Kidney (tissue), 13 donors: ENCODE measurements at regions not wholly inside any gene's neighbourhood (a gene's known extent, or its start where the extent isn't known, plus 50 kb on each side); places are given as distances from the start of the nearest gene placed in this dataset.

ENCODE experiments used
- DNase-seq, 5 donors: peaks; one replicate each; pipeline ENCODE4 v3.0.0-alpha.2; 2013 to 2020
- FAIRE-seq: peaks from 2 replicates; lab custom pipeline; 2012; peaks lifted over from hg19 to GRCh38; lab: Jason Lieb, UNC
- H3K27ac ChIP-seq, 2 donors: one replicate each; pipeline ENCODE4 v1.7.0; 2013; ENCODE audit warnings: low read depth in 2 of 2, low read length in 2 of 2, inconsistent platforms in 1 of 2
- H3K27me3 ChIP-seq: one replicate; pipeline ENCODE4 v1.7.1; 2013; ENCODE audit warnings: low read length, inconsistent platforms; ENCODE audit not compliant: control insufficient read depth, insufficient read depth
- H3K36me3 ChIP-seq, 3 donors: one replicate each; pipeline versions ENCODE4 v1.7.0 to v1.7.1; 2013; ENCODE audit warnings: low read length in 3 of 3, control low read depth in 1 of 3, inconsistent platforms in 1 of 3; ENCODE audit not compliant: insufficient read depth in 3 of 3, control insufficient read depth in 2 of 3
- H3K4me1 ChIP-seq, 3 donors: one replicate each; pipeline versions ENCODE4 v1.7.0 to v1.7.1; 2013; ENCODE audit warnings: low read length in 3 of 3, inconsistent platforms in 1 of 3, low read depth in 1 of 3; ENCODE audit not compliant: control insufficient read depth in 2 of 3, insufficient read depth in 2 of 3
- H3K4me3 ChIP-seq, 3 donors: one replicate each; pipeline versions ENCODE4 v1.7.0 to v1.8.1; 2013; ENCODE audit warnings: low read length in 3 of 3, control low read depth in 1 of 3, inconsistent platforms in 1 of 3
- H3K9ac ChIP-seq, 3 donors: one replicate each; pipeline versions ENCODE4 v1.7.0 to v1.7.1; 2013; ENCODE audit warnings: low read length in 3 of 3, control low read depth in 1 of 3, inconsistent platforms in 1 of 3
- H3K9me3 ChIP-seq, 3 donors: one replicate each; pipeline versions ENCODE4 v1.7.0 to v1.7.1; 2013; ENCODE audit warnings: low read length in 3 of 3, control low read depth in 1 of 3, inconsistent platforms in 1 of 3; ENCODE audit not compliant: control insufficient read depth in 2 of 3, insufficient read depth in 1 of 3
- intact Hi-C: fragments of 100-400 bp; cut with DNase I; formaldehyde crosslinking; loops from one replicate; pipeline ENCODE4 v1.11.1; 2022
- TF ChIP-seq, protein P1 (sequence below): IDR thresholded peaks from 3 replicates; pipeline ENCODE4 v1.5.1; 2012; ENCODE audit warnings: mild to moderate bottlenecking, moderate library complexity, borderline replicate concordance; ENCODE audit not compliant: insufficient read depth; ENCODE audit errors: extremely low read depth
- donor health status: control.
- donor health status: control.
- donor health status: control.
- donor health status: control.
- donor health status: control.
- donor health status: DM: yes; HTN: yes; CAD: no.
- donor health status: Normal renal cell carcinoma (clear cell type).

DNA sequence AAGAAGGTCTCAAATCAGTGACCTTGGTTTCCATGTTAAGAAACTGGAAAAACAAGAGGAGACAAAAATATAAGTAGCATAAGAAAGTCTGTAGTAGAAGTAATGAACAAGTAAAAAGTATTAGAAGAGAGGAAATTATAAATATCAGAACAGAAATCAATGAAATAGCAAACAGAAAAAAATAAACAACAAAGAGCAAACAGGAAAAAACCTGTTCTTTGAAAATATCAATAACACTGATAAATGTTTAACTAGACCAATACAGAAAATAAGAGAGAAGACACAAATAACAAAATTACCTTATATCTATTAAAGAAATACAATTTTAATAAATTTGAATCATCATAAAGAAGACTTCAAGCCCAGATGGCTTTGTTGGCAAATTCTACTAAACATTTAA is 113.3 kb downstream of the MAIP1 start:
- TF ChIP-seq, protein P1, sequence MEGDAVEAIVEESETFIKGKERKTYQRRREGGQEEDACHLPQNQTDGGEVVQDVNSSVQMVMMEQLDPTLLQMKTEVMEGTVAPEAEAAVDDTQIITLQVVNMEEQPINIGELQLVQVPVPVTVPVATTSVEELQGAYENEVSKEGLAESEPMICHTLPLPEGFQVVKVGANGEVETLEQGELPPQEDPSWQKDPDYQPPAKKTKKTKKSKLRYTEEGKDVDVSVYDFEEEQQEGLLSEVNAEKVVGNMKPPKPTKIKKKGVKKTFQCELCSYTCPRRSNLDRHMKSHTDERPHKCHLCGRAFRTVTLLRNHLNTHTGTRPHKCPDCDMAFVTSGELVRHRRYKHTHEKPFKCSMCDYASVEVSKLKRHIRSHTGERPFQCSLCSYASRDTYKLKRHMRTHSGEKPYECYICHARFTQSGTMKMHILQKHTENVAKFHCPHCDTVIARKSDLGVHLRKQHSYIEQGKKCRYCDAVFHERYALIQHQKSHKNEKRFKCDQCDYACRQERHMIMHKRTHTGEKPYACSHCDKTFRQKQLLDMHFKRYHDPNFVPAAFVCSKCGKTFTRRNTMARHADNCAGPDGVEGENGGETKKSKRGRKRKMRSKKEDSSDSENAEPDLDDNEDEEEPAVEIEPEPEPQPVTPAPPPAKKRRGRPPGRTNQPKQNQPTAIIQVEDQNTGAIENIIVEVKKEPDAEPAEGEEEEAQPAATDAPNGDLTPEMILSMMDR, result no peak
- Histone ChIP-seq H3K4me1 (no peaks in the 10 kb centered on the region), H3K27ac (no peak overlapping the region), H3K27me3 (no peaks in the 10 kb centered on the region), H3K9ac (no peak overlapping the region), H3K9me3 (no peaks in the 10 kb centered on the region), H3K36me3 (no peaks in the 10 kb centered on the region), H3K4me3 (no peak overlapping the region)
- intact Hi-C loops, result no loop called here
- DNase-seq (no peak), FAIRE-seq (no peak)

GRCh38 chr2:200077210-200077650 is 121.8 kb downstream of the MAIP1 start:
- no peaks in the 10 kb centered on the region for H3K9me3 ChIP-seq
- H3K4me1 ChIP-seq, result peaks cover 0 to 7% (median 0%) of the 10 kb centered on the region in 3 donors
- TF ChIP-seq, protein P1, result no peak
- H3K9ac ChIP-seq, result no peak overlapping the region
- no peak overlapping the region for H3K4me3 ChIP-seq
- H3K27me3 ChIP-seq, result no peaks in the 10 kb centered on the region
- peak in 2 of 5 donors; percentile 55 to 64 for DNase-seq
- H3K27ac ChIP-seq, result no peak overlapping the region
- FAIRE-seq, result no peak
- H3K36me3 ChIP-seq, result no peaks in the 10 kb centered on the region
- intact Hi-C loops, result no loop called here

- peaks cover 0 to 7% (median 0%) of the 10 kb centered on the region in 3 donors for H3K4me1 ChIP-seq
- no peak for DNase-seq
- FAIRE-seq, result no peak
- H3K9ac ChIP-seq, result no peak overlapping the region
- no peaks in the 10 kb centered on the region for H3K36me3 ChIP-seq
- no peaks in the 10 kb centered on the region for H3K9me3 ChIP-seq
- no peak overlapping the region for H3K4me3 ChIP-seq
- no peaks in the 10 kb centered on the region for H3K27me3 ChIP-seq
- intact Hi-C loops, result no loop called here
- TF ChIP-seq, protein P1, result no peak
- no peak overlapping the region for H3K27ac ChIP-seq
Observed at GRCh38 chr2:200077838-200078237, 122.5 kb downstream of the MAIP1 start.

DNA sequence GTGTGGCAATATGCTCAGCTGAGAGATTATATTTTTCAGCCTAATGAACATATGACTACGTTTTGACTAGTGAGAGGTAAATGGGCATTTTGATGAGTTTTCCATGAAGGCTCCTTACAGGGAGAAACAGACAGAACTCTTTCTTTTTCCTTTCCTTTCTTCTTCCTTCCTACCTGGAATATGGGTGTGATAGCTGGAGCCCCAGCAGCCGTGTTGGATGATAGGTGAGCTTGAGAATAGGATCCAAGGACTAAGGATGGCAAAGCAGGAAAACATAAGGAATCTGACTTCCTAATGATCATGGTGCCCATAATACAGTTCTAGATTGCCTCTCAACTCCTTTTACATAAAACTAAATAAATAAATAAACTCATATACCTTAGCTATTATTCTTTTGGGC is 124.0 kb downstream of the MAIP1 start:
- Histone ChIP-seq H3K27me3 (no peaks in the 10 kb centered on the region), H3K4me3 (no peak overlapping the region), H3K4me1 (peaks cover 0 to 7% (median 0%) of the 10 kb centered on the region in 3 donors), H3K9ac (no peak overlapping the region), H3K36me3 (no peaks in the 10 kb centered on the region), H3K27ac (no peak overlapping the region), H3K9me3 (no peaks in the 10 kb centered on the region)
- DNase-seq, result no peak
- intact Hi-C loops, result no loop called here
- no peak for FAIRE-seq
- TF ChIP-seq, protein P1, result no peak
